Brain microvascular endothelial cell (primary cell): ENCODE measurements at regions not wholly inside any gene's neighbourhood (a gene's known extent, or its start where the extent isn't known, plus 50 kb on each side); places are given as distances from the start of the nearest gene placed in this dataset.

Experiments
- DNase-seq: peaks from one replicate; pipeline ENCODE4 v3.0.0-alpha.2; 2020
- H3K27ac ChIP-seq: fragments of 250-450 bp; sonication (Bioruptor Pico); 2 replicates; pipeline ENCODE4 v1.5.1; 2020; ENCODE audit warnings: mild to moderate bottlenecking, moderate library complexity
- H3K27me3 ChIP-seq: fragments of 250-450 bp; sonication (Bioruptor Pico); replicated peaks from 2 replicates; pipeline ENCODE4 v1.5.1; 2020; ENCODE audit warnings: mild to moderate bottlenecking
- H3K36me3 ChIP-seq: fragments of 250-450 bp; sonication (Bioruptor Pico); replicated peaks from 2 replicates; pipeline ENCODE4 v1.5.1; 2020; ENCODE audit warnings: mild to moderate bottlenecking
- H3K4me3 ChIP-seq: 2 replicates; pipeline ENCODE4 v1.5.1; 2011; ENCODE audit warnings: low read depth, mild to moderate bottlenecking, control low read depth, low read length, moderate library complexity
- CTCF ChIP-seq: IDR thresholded peaks from 2 replicates; pipeline ENCODE4 v1.5.1; 2011; ENCODE audit warnings: low read depth, mild to moderate bottlenecking, moderate library complexity, low read length, control low read depth, inconsistent platforms; ENCODE audit errors: missing control alignments
- in situ Hi-C: cut with HindIII; loops from 2 replicates; pipeline ENCODE4 v1.10.0; 2017; ENCODE audit warnings: low sequenced_read_pairs, low pct_ligation_motif_present

GRCh38 chr2:12579018-12579417 is 137.7 kb upstream of the TRIB2 start:
- no peak for DNase-seq
- Histone ChIP-seq H3K4me3 (no peak overlapping the region), H3K27me3 (no peaks in the 10 kb centered on the region), H3K36me3 (no peaks in the 10 kb centered on the region), H3K27ac (no peak overlapping the region)
- in situ Hi-C loops: no loop called here
- TF ChIP-seq CTCF: no peak

- Histone ChIP-seq H3K27me3 (no peaks in the 10 kb centered on the region), H3K4me3 (no peak overlapping the region), H3K36me3 (no peaks in the 10 kb centered on the region), H3K27ac (no peak overlapping the region)
- no peak for DNase-seq
- TF ChIP-seq CTCF: no peak
- in situ Hi-C loops: no loop called here
Measured at GRCh38 chr2:12584338-12584737, 132.4 kb upstream of the TRIB2 start.

DNA sequence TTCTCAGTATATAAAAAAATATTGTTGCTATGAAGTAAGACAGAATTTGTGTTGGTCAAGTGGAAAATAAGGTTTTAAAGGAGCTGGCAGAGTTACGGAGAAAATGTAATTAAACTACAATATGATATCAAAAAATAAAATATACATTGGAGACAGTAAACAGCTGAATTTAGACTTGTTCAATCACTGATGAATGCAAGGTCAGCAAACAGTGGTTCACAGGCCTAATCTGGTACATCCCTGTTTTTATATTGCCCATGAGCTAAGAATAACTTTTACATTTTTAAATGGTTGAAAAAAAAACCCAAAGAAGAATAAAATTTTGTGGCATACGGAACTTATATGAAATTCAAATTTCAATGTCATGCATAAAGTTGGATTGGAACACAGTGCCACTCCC is 131.0 kb upstream of the TRIB2 start:
- no peak for TF ChIP-seq CTCF
- DNase-seq: no peak
- no peak overlapping the region for H3K27ac ChIP-seq
- no peaks in the 10 kb centered on the region for H3K27me3 ChIP-seq
- H3K36me3 ChIP-seq: no peaks in the 10 kb centered on the region
- no peak overlapping the region for H3K4me3 ChIP-seq
- in situ Hi-C loops: no loop called here

DNA sequence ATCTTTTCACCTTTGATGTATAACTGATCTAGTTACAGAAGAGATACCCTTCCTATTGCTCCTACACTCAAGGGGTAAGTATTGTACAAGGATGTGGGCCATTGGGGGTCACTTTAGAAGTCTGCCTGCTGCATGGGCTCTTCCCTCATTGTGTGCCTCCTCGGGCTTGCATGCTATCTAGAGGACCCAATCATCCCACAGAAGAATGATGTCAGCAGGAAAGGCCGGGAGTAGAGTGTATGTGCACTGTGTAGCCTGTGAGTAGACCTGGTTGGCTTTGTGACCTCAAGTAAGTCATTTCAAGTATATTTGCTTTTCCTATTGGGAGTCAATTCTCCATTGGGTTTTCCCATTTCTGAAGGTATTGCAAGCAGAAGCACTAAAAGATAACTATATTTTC is 129.5 kb upstream of the TRIB2 start:
- no peaks in the 10 kb centered on the region for H3K27me3 ChIP-seq
- TF ChIP-seq CTCF: no peak
- in situ Hi-C loops: no loop called here
- H3K36me3 ChIP-seq: no peaks in the 10 kb centered on the region
- no peak overlapping the region for H3K4me3 ChIP-seq
- no peak for DNase-seq
- no peak overlapping the region for H3K27ac ChIP-seq

GRCh38 chr2:12587729-12588522 is 128.8 kb upstream of the TRIB2 start:
- Histone ChIP-seq H3K4me3 (no peak overlapping the region), H3K27ac (peak overlapping the region; percentile 62)
- peak; percentile 93 for DNase-seq

More at GRCh38 chr2:12587729-12588522, 128.8 kb upstream of the TRIB2 start:
- no peak for TF ChIP-seq CTCF
- in situ Hi-C loops: no loop called here
- H3K36me3 ChIP-seq: no peaks in the 10 kb centered on the region
- no peaks in the 10 kb centered on the region for H3K27me3 ChIP-seq
